Stimulated activated naive CD4-positive, alpha-beta T cell (primary cell): ENCODE measurements at regions not wholly inside any gene's neighbourhood (a gene's known extent, or its start where the extent isn't known, plus 50 kb on each side); places are given as distances from the start of the nearest gene placed in this dataset.
"Not testable (repeated sequence)": the region's sequence is repeated elsewhere in the genome, so short reads cannot be mapped to it uniquely, and the experiment has no call there.

ENCODE experiments used
- DNase-seq, 6 experiments: peaks; one replicate each; lab custom pipeline; 2025; lab: John Stamatoyannopoulos, UW

DNA sequence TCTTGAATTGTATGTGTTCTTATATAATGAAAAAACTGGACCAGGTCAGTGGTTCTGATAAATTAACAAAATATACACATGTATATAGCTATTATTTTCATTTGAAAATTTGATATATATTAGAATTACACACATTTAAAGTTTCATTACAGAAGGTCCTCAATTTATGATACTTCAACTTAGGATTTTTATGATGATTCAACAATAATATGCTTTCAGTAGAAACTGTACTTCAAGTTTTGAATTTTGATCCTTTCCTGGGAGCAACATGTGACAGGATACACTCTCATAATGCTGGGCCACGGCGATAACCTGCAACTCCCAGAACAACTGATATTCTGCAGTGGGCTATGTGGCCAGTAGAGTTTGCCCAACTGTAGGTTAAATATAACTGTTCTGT, 344.7 kb downstream of the TAF11L14 start:
- no peak for DNase-seq

- not testable (repeated sequence) for DNase-seq
Observed at GRCh38 chr5:17982626-17983025, 348.4 kb downstream of the TAF11L14 start.

GRCh38 chr5:17989036-17989435, 354.8 kb downstream of the TAF11L14 start:
- no peak for DNase-seq

- no peak for DNase-seq
Observed at GRCh38 chr5:17989567-17990563, 355.6 kb downstream of the TAF11L14 start.

GRCh38 chr5:17991775-17992174, 357.5 kb downstream of the TAF11L14 start:
- no peak for DNase-seq

GRCh38 chr5:17992291-17992690, 358.0 kb downstream of the TAF11L14 start:
- no peak for DNase-seq

DNA sequence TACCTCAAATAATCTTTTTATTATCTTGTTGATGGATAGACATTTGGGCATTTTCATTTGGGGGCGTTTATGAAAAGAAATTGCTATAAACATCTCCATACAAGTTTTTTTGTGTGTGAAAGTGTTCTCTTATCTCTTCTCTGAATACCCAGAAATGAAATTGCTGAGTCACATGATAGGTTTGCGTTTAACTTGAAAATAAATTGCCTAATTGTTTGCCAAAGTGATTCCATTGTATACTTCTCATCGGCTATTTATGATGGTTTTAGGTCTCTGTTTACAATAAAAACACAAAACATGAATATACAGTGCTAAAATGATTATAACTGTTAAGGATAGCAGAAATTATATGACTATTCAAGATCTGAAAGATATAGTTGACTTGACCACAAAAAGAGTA, 361.7 kb downstream of the TAF11L14 start:
- DNase-seq: no peak

DNA sequence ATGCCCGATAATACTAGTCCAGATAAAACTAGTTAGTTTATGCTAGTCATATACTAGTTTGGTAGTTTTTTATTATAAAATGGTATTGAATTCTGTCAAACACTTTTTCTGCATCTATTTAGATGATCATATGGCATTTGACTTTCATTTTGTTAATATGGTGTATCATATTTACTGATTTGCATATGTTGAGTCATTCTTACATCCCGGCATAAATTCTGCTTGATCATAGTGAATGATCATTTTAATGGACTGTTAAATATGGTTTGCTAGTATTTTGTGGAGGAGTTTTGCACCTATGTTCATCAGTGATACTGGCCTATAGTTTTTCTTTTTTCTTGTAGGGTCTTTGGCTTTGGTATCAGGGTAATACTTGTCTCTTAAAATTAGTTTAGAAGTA, 365.6 kb downstream of the TAF11L14 start:
- DNase-seq: no peak

- DNase-seq: no peak
Observed at GRCh38 chr5:18000744-18001143, 366.5 kb downstream of the TAF11L14 start.

GRCh38 chr5:18003312-18003711, 369.1 kb downstream of the TAF11L14 start:
- no peak for DNase-seq

DNA sequence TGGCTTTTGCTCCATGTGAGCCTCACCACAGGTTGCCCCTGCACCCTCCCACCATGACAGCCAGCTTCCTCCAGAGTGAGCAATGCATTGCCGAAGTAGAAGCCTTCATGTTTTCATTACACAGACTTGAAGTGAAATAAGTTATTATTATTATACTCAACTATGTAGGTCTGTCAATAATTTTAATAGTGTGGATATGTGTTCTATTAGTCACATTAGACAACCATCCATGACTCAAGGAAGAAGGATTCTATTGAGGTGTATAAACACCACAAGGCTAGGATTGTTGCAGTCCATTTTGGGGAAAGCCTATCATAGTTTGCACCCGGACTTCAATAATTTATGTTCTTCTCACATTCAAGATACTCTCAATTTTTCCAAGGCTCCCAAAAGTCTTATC, 369.5 kb downstream of the TAF11L14 start:
- no peak for DNase-seq

- DNase-seq: not testable (repeated sequence)
Observed at GRCh38 chr5:18006235-18006634, 372.0 kb downstream of the TAF11L14 start.

DNA sequence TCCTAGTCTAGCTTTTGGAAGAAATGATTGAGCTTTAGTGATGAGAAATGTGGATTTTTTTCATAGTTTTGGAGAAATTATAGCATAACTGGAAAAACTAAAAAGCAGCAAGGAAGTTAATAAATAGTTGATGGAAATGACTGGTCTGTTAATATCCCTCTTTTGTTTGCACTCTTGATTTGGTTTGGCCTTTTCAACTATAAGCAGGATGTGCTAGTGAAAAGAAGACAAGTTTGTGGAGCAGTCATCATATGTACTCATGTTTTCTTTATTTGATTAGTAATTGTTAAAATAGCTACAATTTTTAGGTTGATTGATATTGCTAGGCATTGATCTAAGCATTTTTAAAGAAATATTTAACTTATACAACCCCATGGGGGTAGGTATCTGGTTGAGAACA, 374.7 kb downstream of the TAF11L14 start:
- no peak for DNase-seq

DNA sequence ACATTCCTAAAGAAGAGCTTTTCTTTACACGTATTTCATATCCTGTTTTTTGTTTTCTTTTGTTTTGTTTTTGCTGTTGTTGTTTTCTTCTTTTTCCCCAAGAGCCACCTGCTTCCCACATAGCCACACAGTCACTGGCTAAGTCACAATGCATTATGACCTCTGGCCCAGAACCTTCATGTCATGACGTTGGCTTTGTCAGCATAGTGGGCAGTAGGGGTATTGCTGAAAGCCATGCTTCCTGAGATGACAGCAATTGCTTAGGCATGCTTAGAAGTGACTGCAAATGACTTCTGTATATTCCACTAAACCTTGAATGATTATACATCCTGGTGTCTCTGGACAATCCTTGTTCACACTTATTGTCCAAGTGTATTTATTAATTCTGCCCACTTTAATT, 375.8 kb downstream of the TAF11L14 start:
- DNase-seq: no peak

- no peak for DNase-seq
Observed at GRCh38 chr5:18018472-18018871, 384.2 kb downstream of the TAF11L14 start.

DNA sequence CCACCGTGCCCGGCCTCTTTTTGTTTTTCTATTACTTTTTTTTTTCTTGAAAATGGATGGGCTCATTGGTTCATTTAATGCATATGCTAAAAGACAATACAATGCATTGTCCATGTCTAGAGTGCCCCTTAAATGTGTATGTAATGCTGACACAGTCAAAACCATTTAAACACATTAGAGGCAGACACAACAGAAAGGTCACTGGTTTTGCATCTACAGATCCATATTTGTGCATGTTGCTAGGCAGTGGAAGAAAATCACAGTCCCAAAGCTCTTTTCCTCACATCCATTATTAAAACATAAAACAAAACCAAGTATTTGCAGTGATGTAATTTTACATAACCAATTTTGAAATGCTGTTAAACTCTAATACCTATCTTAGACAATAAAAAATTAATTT, 389.0 kb downstream of the TAF11L14 start:
- no peak for DNase-seq

GRCh38 chr5:18023986-18024385, 389.7 kb downstream of the TAF11L14 start:
- DNase-seq: no peak

- DNase-seq: no peak
Observed at GRCh38 chr5:18024542-18024941, 390.3 kb downstream of the TAF11L14 start.

GRCh38 chr5:18027241-18027867, 393.1 kb downstream of the TAF11L14 start:
- DNase-seq: no peak

DNA sequence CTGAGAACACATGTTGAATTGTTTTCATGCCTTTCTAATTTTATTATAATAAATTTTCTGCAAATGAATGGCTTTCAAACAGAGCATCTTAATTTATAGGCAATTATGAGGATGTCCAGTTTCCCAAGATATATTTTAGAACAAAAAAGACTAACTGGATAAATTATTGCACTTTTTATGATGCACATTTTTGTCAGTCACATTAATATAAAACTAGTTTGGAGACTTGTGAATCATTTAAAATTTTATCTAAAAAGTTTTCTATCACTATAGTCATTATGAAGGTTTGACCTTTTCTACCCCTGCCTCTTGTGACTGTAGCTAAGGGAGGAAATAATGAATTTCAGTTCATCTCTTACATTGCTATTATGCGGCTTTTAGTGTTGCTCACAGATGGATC, 393.8 kb downstream of the TAF11L14 start:
- DNase-seq: no peak

- DNase-seq: no peak
Observed at GRCh38 chr5:18032744-18033143, 398.5 kb downstream of the TAF11L14 start.

GRCh38 chr5:18036531-18036930, 402.3 kb downstream of the TAF11L14 start:
- DNase-seq: no peak

- no peak for DNase-seq
Observed at GRCh38 chr5:18037718-18038117, 403.5 kb downstream of the TAF11L14 start.
